Left ventricle myocardium inferior (tissue), 1 donor: ENCODE measurements at regions not wholly inside any gene's neighbourhood (a gene's known extent, or its start where the extent isn't known, plus 50 kb on each side); places are given as distances from the start of the nearest gene placed in this dataset.
"Not testable (repeated sequence)": the region's sequence is repeated elsewhere in the genome, so short reads cannot be mapped to it uniquely, and the experiment has no call there.

ENCODE experiments used
- DNase-seq: peaks from one replicate; pipeline ENCODE4 v3.0.0-alpha.2; 2020
- H3K27ac ChIP-seq: fragments of 200-600 bp; replicated peaks from 2 replicates; pipeline ENCODE4 v1.8.0; 2021
- H3K27me3 ChIP-seq: fragments of 200-600 bp; 2 replicates; pipeline ENCODE4 v1.8.0; 2021; ENCODE audit warnings: low read depth
- H3K36me3 ChIP-seq: fragments of 200-600 bp; 2 replicates; pipeline ENCODE4 v1.8.0; 2021
- H3K4me1 ChIP-seq: fragments of 200-600 bp; 2 replicates; pipeline ENCODE4 v1.8.0; 2021
- H3K4me3 ChIP-seq: fragments of 200-600 bp; 2 replicates; pipeline ENCODE4 v1.8.0; 2021; ENCODE audit warnings: mild to moderate bottlenecking, moderate library complexity
- H3K9me3 ChIP-seq: fragments of 200-600 bp; replicated peaks from 2 replicates; pipeline ENCODE4 v1.8.0; 2021
- intact Hi-C: fragments of 100-400 bp; cut with micrococcal nuclease; formaldehyde crosslinking; loops from one replicate; pipeline ENCODE4 v1.11.0; 2022
- TF ChIP-seq, protein P1 (sequence below): fragments of 200-600 bp; IDR thresholded peaks from 2 replicates; pipeline ENCODE4 v1.8.0; 2021; ENCODE audit warnings: antibody characterized with exemption, mild to moderate bottlenecking, borderline replicate concordance
- donor health status: DM: no; HTN: yes; CAD: no; lungs with severe emphysema.

DNA sequence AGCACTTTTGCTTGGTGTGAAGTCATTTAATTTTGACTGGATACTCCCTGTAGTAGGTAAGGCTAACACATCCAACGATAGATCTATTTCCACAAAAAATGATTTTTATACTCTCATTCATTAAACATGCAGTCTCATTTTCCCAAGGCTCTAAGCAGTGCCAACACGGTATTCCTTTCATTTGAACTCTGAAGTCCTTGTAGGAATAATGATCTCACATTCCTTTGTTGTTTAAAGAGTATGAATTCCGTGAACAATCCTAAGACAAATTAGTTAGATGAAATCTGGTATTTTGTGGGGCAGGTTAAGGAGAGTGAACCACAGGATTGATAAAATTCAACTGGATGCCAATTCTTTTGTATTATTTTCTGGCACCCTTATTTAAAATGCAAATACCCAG is 66.6 kb downstream of the LACC1 start:
- Histone ChIP-seq H3K4me1 (no peaks in the 10 kb centered on the region), H3K27ac (no peak overlapping the region), H3K9me3 (peaks cover 16% of the 10 kb centered on the region), H3K4me3 (no peak overlapping the region), H3K27me3 (no peaks in the 10 kb centered on the region), H3K36me3 (no peaks in the 10 kb centered on the region)
- TF ChIP-seq, protein P1, sequence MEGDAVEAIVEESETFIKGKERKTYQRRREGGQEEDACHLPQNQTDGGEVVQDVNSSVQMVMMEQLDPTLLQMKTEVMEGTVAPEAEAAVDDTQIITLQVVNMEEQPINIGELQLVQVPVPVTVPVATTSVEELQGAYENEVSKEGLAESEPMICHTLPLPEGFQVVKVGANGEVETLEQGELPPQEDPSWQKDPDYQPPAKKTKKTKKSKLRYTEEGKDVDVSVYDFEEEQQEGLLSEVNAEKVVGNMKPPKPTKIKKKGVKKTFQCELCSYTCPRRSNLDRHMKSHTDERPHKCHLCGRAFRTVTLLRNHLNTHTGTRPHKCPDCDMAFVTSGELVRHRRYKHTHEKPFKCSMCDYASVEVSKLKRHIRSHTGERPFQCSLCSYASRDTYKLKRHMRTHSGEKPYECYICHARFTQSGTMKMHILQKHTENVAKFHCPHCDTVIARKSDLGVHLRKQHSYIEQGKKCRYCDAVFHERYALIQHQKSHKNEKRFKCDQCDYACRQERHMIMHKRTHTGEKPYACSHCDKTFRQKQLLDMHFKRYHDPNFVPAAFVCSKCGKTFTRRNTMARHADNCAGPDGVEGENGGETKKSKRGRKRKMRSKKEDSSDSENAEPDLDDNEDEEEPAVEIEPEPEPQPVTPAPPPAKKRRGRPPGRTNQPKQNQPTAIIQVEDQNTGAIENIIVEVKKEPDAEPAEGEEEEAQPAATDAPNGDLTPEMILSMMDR, result no peak
- intact Hi-C loops, result no loop called here
- DNase-seq, result no peak

DNA sequence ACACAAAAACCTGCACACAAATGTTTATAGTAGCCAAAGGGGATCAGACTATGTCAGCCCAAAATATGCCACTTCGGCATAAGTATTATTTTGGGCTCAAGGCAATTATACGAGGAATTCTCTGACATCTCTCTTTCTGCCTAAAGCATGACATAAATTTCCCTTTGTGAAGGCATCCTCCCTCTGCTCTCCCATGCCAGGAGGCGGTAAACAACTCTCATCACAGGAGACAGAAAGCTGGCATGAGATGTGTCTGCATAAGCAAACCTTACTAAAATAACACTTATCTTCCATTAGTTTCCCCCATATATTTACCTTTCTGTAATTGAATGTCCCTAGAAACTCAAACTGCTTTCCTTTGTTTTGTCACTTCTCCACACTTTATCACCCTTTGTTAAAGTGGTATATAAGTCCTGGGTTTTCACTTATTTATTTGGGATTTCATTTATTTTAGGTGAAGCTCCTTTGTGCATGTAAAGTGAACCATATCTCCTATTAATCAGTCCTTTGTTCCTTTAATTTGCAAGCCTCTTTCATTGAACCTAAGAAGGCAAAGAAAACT is 68.3 kb downstream of the LACC1 start:
- Histone ChIP-seq H3K4me1 (no peaks in the 10 kb centered on the region), H3K9me3 (peaks cover 16% of the 10 kb centered on the region), H3K27ac (no peak overlapping the region), H3K27me3 (no peaks in the 10 kb centered on the region), H3K36me3 (no peaks in the 10 kb centered on the region), H3K4me3 (no peak overlapping the region)
- intact Hi-C loops, result no loop called here
- DNase-seq, result no peak
- TF ChIP-seq, protein P1, result no peak

- H3K4me3 ChIP-seq, result no peak overlapping the region
- no peaks in the 10 kb centered on the region for H3K27me3 ChIP-seq
- no peaks in the 10 kb centered on the region for H3K36me3 ChIP-seq
- peaks cover 6% of the 10 kb centered on the region for H3K4me1 ChIP-seq
- H3K9me3 ChIP-seq, result peaks cover 6% of the 10 kb centered on the region
- intact Hi-C loops, result no loop called here
- TF ChIP-seq, protein P1, result no peak
- DNase-seq, result no peak
- no peak overlapping the region for H3K27ac ChIP-seq
Observed at GRCh38 chr13:43953370-43953769, 73.7 kb downstream of the LACC1 start.

GRCh38 chr13:43956975-43957374 is 77.3 kb downstream of the LACC1 start:
- H3K4me1 ChIP-seq, DNase-seq, H3K9me3 ChIP-seq, intact Hi-C loops, H3K27ac ChIP-seq, H3K27me3 ChIP-seq, H3K36me3 ChIP-seq, H3K4me3 ChIP-seq: not testable (repeated sequence)

- TF ChIP-seq, protein P1, result no peak
- intact Hi-C loops, result no loop called here
- Histone ChIP-seq H3K27ac (no peak overlapping the region), H3K27me3 (no peaks in the 10 kb centered on the region), H3K4me3 (no peak overlapping the region), H3K9me3 (no peaks in the 10 kb centered on the region), H3K4me1 (peaks cover 5% of the 10 kb centered on the region), H3K36me3 (no peaks in the 10 kb centered on the region)
- no peak for DNase-seq
Observed at GRCh38 chr13:43959291-43959690, 79.6 kb downstream of the LACC1 start.

DNA sequence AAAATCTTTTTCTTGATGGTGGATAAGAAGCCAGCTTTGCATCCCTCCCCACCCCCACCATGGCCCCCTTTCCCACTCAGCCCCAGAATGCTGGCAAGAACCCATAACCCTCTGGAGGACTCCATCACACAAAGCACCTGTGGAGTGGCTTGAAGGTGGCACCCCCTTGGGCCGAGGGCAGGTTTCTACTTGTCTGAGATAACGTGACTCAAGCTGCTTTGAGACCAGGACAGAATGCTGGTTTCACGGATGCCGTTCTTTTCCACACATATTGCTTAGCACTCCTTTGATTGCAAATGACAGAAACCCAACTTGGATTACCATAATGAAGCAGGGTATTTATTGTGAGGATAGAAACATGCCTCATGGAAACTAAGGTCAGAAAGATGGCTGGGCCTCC is 82.2 kb downstream of the LACC1 start:
- Histone ChIP-seq H3K27me3 (no peaks in the 10 kb centered on the region), H3K9me3 (no peaks in the 10 kb centered on the region), H3K4me1 (peaks cover 3% of the 10 kb centered on the region), H3K27ac (no peak overlapping the region), H3K4me3 (no peak overlapping the region), H3K36me3 (no peaks in the 10 kb centered on the region)
- intact Hi-C loops, result no loop called here
- TF ChIP-seq, protein P1, result no peak
- no peak for DNase-seq
